Keratinocyte (primary cell): ENCODE measurements at regions not wholly inside any gene's neighbourhood (a gene's known extent, or its start where the extent isn't known, plus 50 kb on each side); places are given as distances from the start of the nearest gene placed in this dataset.

Source experiments
- DNase-seq: peaks from one replicate; pipeline ENCODE4 v3.0.0-alpha.2; 2011; ENCODE audit warnings: low read depth, missing footprints, low spot score
- FAIRE-seq: peaks from 2 replicates; lab custom pipeline; 2011; peaks lifted over from hg19 to GRCh38; lab: Jason Lieb, UNC
- H2AFZ ChIP-seq: 2 replicates; pipeline ENCODE4 v1.6.0; 2012; ENCODE audit warnings: low read length, control low read depth, inconsistent platforms; ENCODE audit not compliant: control insufficient read depth
- H3K27ac ChIP-seq: 2 replicates; pipeline ENCODE4 v1.5.1; 2011; ENCODE audit warnings: low read length; ENCODE audit not compliant: control insufficient read depth, insufficient read depth
- H3K27me3 ChIP-seq: 3 replicates; pipeline ENCODE4 v1.6.0; 2011; ENCODE audit warnings: low read length; ENCODE audit not compliant: control insufficient read depth, insufficient read depth; ENCODE audit errors: extremely low read depth
- H3K36me3 ChIP-seq, 2 experiments: 2 replicates in 1 of 2; 3 replicates in 1 of 2; pipeline ENCODE4 v1.5.1; 2011; ENCODE audit warnings: low read length in 2 of 2, mild to moderate bottlenecking in 1 of 2; ENCODE audit not compliant: control insufficient read depth in 2 of 2, insufficient read depth in 2 of 2; ENCODE audit errors: extremely low read depth in 1 of 2
- H3K4me1 ChIP-seq: 3 replicates; pipeline ENCODE4 v1.5.1; 2011; ENCODE audit warnings: low read length; ENCODE audit not compliant: control insufficient read depth, insufficient read depth; ENCODE audit errors: extremely low read depth
- H3K4me2 ChIP-seq: 3 replicates; pipeline ENCODE4 v1.6.0; 2011; ENCODE audit warnings: low read depth, low read length; ENCODE audit not compliant: control insufficient read depth, insufficient read depth; ENCODE audit errors: extremely low read depth
- H3K4me3 ChIP-seq, 3 experiments: fragments of 200-600 bp in 1 of 3; sonication (generic) in 1 of 3; 2 replicates in 2 of 3; 3 replicates in 1 of 3; pipeline ENCODE4 v1.5.1; 2011 to 2016; ENCODE audit warnings: low read length in 3 of 3, mild to moderate bottlenecking in 3 of 3, control low read depth in 2 of 3, inconsistent platforms in 1 of 3, low read depth in 1 of 3, mixed read lengths in 1 of 3, mixed run types in 1 of 3, moderate library complexity in 1 of 3; ENCODE audit not compliant: control insufficient read depth in 2 of 3, insufficient read depth in 2 of 3; ENCODE audit errors: extremely low read depth in 1 of 3
- H3K79me2 ChIP-seq: 2 replicates; pipeline ENCODE4 v1.6.0; 2012; ENCODE audit warnings: low read length; ENCODE audit not compliant: control insufficient read depth, insufficient read depth
- H3K9ac ChIP-seq: 3 replicates; pipeline ENCODE4 v1.6.0; 2011; ENCODE audit warnings: low read length; ENCODE audit not compliant: control insufficient read depth, insufficient read depth; ENCODE audit errors: extremely low read depth
- H3K9me1 ChIP-seq: 3 replicates; pipeline ENCODE4 v1.6.0; 2011; ENCODE audit warnings: low read length; ENCODE audit not compliant: control insufficient read depth, insufficient read depth; ENCODE audit errors: extremely low read depth
- H3K9me3 ChIP-seq: 2 replicates; pipeline ENCODE4 v1.5.1; 2012; ENCODE audit warnings: low read depth, low read length; ENCODE audit not compliant: control insufficient read depth
- H4K20me1 ChIP-seq: 3 replicates; pipeline ENCODE4 v1.6.0; 2011; ENCODE audit warnings: low read length; ENCODE audit not compliant: control insufficient read depth, insufficient read depth; ENCODE audit errors: extremely low read depth
- EZH2 ChIP-seq: IDR thresholded peaks from one replicate; pipeline ENCODE4 v1.6.1; 2012; ENCODE audit warnings: inconsistent platforms, mild to moderate bottlenecking, low read length, moderate library complexity
- dilution Hi-C: fragments of 300-500 bp; cut with MboI; formaldehyde crosslinking; loops from one replicate; pipeline ENCODE4 v1.7.0; 2020; ENCODE audit warnings: low sequenced_read_pairs; ENCODE audit not compliant: extremely low pct_ligation_motif_present
- TF ChIP-seq, protein P1 (sequence below), 3 experiments: IDR thresholded peaks in 1 of 3; conservative IDR thresholded peaks in 1 of 3; optimal IDR thresholded peaks in 1 of 3; 2 replicates in 2 of 3; 3 replicates in 1 of 3; pipeline versions ENCODE3 to v1.5.1; 2011; ENCODE audit warnings: low read length in 3 of 3, mild to moderate bottlenecking in 3 of 3, moderate library complexity in 2 of 3, control low read depth in 1 of 3, inconsistent platforms in 1 of 3; ENCODE audit not compliant: insufficient read depth in 2 of 3; ENCODE audit errors: extremely low read depth in 1 of 3

DNA sequence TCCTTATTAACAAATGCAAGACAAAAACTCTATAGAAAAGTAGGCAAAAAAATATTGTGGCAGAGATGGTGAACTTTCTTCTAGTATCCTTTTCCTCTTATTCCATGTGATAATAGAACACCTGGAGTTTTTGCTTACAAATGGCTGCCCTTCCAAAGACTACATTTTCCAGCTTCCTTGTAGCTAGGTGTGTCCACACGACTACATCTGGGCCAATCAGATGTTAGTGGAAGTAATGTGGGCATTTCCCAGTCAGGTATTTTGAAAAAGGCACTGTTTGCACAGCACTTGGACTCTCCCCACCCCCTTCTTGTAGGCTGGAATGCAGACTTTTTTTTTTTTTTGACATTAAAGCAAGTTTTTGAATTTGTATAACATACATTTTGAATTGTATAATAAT is 105.5 kb upstream of the TBX20 start:
- Histone ChIP-seq H3K4me1 (no peaks in the 10 kb centered on the region), H3K36me3 (no peaks in the 10 kb centered on the region), H3K9me1 (no peaks in the 10 kb centered on the region), H3K4me3 (no peak overlapping the region), H3K79me2 (no peaks in the 10 kb centered on the region), H2AFZ (no peak overlapping the region), H4K20me1 (no peaks in the 10 kb centered on the region), H3K9ac (no peak overlapping the region), H3K27ac (no peak overlapping the region), H3K4me2 (no peak overlapping the region), H3K27me3 (no peaks in the 10 kb centered on the region), H3K9me3 (no peaks in the 10 kb centered on the region)
- DNase-seq (no peak), FAIRE-seq (no peak)
- dilution Hi-C loops = no loop called here
- no peak for TF ChIP-seq EZH2
- TF ChIP-seq, protein P1, sequence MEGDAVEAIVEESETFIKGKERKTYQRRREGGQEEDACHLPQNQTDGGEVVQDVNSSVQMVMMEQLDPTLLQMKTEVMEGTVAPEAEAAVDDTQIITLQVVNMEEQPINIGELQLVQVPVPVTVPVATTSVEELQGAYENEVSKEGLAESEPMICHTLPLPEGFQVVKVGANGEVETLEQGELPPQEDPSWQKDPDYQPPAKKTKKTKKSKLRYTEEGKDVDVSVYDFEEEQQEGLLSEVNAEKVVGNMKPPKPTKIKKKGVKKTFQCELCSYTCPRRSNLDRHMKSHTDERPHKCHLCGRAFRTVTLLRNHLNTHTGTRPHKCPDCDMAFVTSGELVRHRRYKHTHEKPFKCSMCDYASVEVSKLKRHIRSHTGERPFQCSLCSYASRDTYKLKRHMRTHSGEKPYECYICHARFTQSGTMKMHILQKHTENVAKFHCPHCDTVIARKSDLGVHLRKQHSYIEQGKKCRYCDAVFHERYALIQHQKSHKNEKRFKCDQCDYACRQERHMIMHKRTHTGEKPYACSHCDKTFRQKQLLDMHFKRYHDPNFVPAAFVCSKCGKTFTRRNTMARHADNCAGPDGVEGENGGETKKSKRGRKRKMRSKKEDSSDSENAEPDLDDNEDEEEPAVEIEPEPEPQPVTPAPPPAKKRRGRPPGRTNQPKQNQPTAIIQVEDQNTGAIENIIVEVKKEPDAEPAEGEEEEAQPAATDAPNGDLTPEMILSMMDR (optimal IDR thresholded peaks at IDR 0.05 in 1 of 3, IDR thresholded peaks at IDR 0.05 in 1 of 3, conservative IDR thresholded peaks at IDR 0.05 in 1 of 3; ENCODE audit: extremely low read depth in 1 of 3, insufficient read depth in 2 of 3, low read length in 3 of 3) = no peak

DNA sequence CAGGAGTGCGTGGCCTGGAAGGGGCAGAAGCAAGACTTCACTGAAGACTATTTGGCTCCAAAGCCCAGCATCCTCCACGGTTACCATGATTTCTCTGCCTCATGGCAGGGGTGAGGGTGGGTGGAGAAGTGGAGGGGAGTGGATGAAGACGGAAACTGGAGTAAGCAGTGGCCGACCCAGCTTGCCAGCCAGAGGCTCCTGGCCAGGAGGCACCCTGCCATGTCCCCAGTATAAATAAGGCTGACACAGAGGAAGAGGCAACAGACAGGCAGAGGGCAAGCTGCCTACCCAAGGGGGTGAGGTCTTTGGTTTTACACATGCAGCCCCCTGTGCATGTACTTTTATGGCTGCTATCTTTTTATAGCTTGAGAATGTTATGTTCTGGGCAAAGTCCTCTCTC is 102.6 kb upstream of the TBX20 start:
- Histone ChIP-seq H3K4me3 (no peak overlapping the region), H3K4me2 (no peak overlapping the region), H3K4me1 (no peaks in the 10 kb centered on the region), H3K9me3 (no peaks in the 10 kb centered on the region), H2AFZ (no peak overlapping the region), H4K20me1 (no peaks in the 10 kb centered on the region), H3K36me3 (no peaks in the 10 kb centered on the region), H3K27me3 (no peaks in the 10 kb centered on the region), H3K79me2 (no peaks in the 10 kb centered on the region), H3K9me1 (no peaks in the 10 kb centered on the region), H3K27ac (no peak overlapping the region), H3K9ac (no peak overlapping the region)
- no peak for DNase-seq
- dilution Hi-C loops = no loop called here
- TF ChIP-seq EZH2 = no peak
- TF ChIP-seq, protein P1 (optimal IDR thresholded peaks at IDR 0.05 in 1 of 3, IDR thresholded peaks at IDR 0.05 in 1 of 3, conservative IDR thresholded peaks at IDR 0.05 in 1 of 3; ENCODE audit: extremely low read depth in 1 of 3, insufficient read depth in 2 of 3, low read length in 3 of 3) = no peak
- no peak for FAIRE-seq
